MM.1S (cell line): ENCODE measurements at regions not wholly inside any gene's neighbourhood (a gene's known extent, or its start where the extent isn't known, plus 50 kb on each side); places are given as distances from the start of the nearest gene placed in this dataset.

Source experiments
- DNase-seq: peaks from one replicate; pipeline ENCODE4 v3.0.0-alpha.2; 2015
- H2AFZ ChIP-seq: fragments of 300-600 bp; sonication (generic); 2 replicates; pipeline ENCODE4 v1.6.0; 2016; ENCODE audit warnings: antibody characterized with exemption, low read length
- H3F3A ChIP-seq: fragments of 300-600 bp; sonication (generic); 2 replicates; pipeline ENCODE4 v1.6.1; 2016; ENCODE audit warnings: mild to moderate bottlenecking, antibody characterized with exemption, low read length, moderate library complexity, mixed read lengths; ENCODE audit not compliant: insufficient read depth
- H3K27ac ChIP-seq: fragments of 300-600 bp; sonication (generic); 2 replicates; pipeline ENCODE4 v1.5.1; 2016; ENCODE audit warnings: mild to moderate bottlenecking, low read length
- H3K27me3 ChIP-seq: fragments of 300-600 bp; sonication (generic); replicated peaks from 2 replicates; pipeline ENCODE4 v1.6.0; 2016; ENCODE audit warnings: low read length; ENCODE audit not compliant: insufficient read depth
- H3K36me3 ChIP-seq: fragments of 300-600 bp; sonication (generic); replicated peaks from 2 replicates; pipeline ENCODE4 v1.6.1; 2016; ENCODE audit warnings: mild to moderate bottlenecking, low read length, mixed read lengths; ENCODE audit not compliant: insufficient read depth
- H3K4me1 ChIP-seq: fragments of 300-600 bp; sonication (generic); 2 replicates; pipeline ENCODE4 v1.6.1; 2016; ENCODE audit warnings: low read length, mixed read lengths
- H3K4me2 ChIP-seq: fragments of 300-600 bp; sonication (generic); 2 replicates; pipeline ENCODE4 v1.6.0; 2016; ENCODE audit warnings: low read depth, low read length
- H3K4me3 ChIP-seq: fragments of 300-600 bp; sonication (generic); 2 replicates; pipeline ENCODE4 v1.5.1; 2016; ENCODE audit warnings: low read length, mixed read lengths
- H3K79me2 ChIP-seq: fragments of 300-600 bp; sonication (generic); 2 replicates; pipeline ENCODE4 v1.6.1; 2016; ENCODE audit warnings: mixed run types, low read length, mixed read lengths
- H3K9ac ChIP-seq: fragments of 300-600 bp; sonication (generic); 2 replicates; pipeline ENCODE4 v1.6.1; 2016; ENCODE audit warnings: low read length, mixed read lengths
- H3K9me2 ChIP-seq: fragments of 300-600 bp; sonication (generic); replicated peaks from 2 replicates; pipeline ENCODE4 v1.6.1; 2016; ENCODE audit warnings: mild to moderate bottlenecking, low read length, mixed read lengths; ENCODE audit not compliant: insufficient read depth
- H3K9me3 ChIP-seq: fragments of 300-600 bp; sonication (generic); replicated peaks from 2 replicates; pipeline ENCODE4 v1.6.1; 2016; ENCODE audit warnings: mild to moderate bottlenecking, low read length, mixed read lengths; ENCODE audit not compliant: insufficient read depth
- H4K20me1 ChIP-seq: fragments of 300-600 bp; sonication (generic); 2 replicates; pipeline ENCODE4 v1.6.1; 2016; ENCODE audit warnings: mild to moderate bottlenecking, low read length, moderate library complexity, mixed read lengths; ENCODE audit not compliant: insufficient read depth
- EZH2 ChIP-seq: fragments of 300-600 bp; sonication (generic); optimal IDR thresholded peaks from 2 replicates; pipeline ENCODE3; 2017; ENCODE audit warnings: low read depth, mild to moderate bottlenecking, antibody characterized with exemption, low read length, mixed read lengths
- EZH2phosphoT487 ChIP-seq: fragments of 300-600 bp; sonication (generic); IDR thresholded peaks from 2 replicates; pipeline ENCODE4 v1.6.1; 2018; ENCODE audit warnings: antibody characterized with exemption, low read length
- TF ChIP-seq, protein P1 (sequence below): fragments of 300-600 bp; sonication (generic); IDR thresholded peaks from 2 replicates; pipeline ENCODE4 v1.5.1; 2016; ENCODE audit warnings: antibody characterized with exemption, low read length, mixed read lengths

DNA sequence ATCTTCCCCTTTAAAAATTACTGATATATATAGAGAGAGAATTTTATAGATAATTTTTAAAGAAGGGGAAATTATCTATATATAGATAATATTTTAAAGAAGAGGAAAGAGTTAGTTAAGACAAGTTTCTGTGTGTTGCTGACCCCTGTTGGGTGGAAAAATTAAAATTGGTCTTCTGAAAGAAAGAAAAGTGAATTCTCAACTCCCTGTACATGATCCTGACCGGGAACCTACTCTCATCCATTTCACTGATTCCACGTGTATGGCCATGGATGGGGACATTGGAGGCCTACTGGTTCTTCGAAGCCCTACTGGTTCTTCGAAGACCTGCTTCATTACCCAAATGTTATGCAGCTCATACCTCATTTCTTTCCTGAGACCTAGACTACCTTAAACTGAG, 53.0 kb upstream of the TCF21 start:
- DNase-seq, result no peak
- TF ChIP-seq EZH2phosphoT487 (no peak), EZH2 (no peak)
- TF ChIP-seq, protein P1, sequence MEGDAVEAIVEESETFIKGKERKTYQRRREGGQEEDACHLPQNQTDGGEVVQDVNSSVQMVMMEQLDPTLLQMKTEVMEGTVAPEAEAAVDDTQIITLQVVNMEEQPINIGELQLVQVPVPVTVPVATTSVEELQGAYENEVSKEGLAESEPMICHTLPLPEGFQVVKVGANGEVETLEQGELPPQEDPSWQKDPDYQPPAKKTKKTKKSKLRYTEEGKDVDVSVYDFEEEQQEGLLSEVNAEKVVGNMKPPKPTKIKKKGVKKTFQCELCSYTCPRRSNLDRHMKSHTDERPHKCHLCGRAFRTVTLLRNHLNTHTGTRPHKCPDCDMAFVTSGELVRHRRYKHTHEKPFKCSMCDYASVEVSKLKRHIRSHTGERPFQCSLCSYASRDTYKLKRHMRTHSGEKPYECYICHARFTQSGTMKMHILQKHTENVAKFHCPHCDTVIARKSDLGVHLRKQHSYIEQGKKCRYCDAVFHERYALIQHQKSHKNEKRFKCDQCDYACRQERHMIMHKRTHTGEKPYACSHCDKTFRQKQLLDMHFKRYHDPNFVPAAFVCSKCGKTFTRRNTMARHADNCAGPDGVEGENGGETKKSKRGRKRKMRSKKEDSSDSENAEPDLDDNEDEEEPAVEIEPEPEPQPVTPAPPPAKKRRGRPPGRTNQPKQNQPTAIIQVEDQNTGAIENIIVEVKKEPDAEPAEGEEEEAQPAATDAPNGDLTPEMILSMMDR, result no peak
- H3K9me2 ChIP-seq, result no peaks in the 10 kb centered on the region
- H3K36me3 ChIP-seq, result no peaks in the 10 kb centered on the region
- no peaks in the 10 kb centered on the region for H3F3A ChIP-seq
- H3K9ac ChIP-seq, result no peak overlapping the region
- H2AFZ ChIP-seq, result no peak overlapping the region
- no peaks in the 10 kb centered on the region for H3K27me3 ChIP-seq
- H3K4me2 ChIP-seq, result no peak overlapping the region
- H3K79me2 ChIP-seq, result no peaks in the 10 kb centered on the region
- H3K27ac ChIP-seq, result no peak overlapping the region
- no peak overlapping the region for H3K4me3 ChIP-seq
- no peaks in the 10 kb centered on the region for H3K9me3 ChIP-seq
- H3K4me1 ChIP-seq, result no peaks in the 10 kb centered on the region
- no peaks in the 10 kb centered on the region for H4K20me1 ChIP-seq

DNA sequence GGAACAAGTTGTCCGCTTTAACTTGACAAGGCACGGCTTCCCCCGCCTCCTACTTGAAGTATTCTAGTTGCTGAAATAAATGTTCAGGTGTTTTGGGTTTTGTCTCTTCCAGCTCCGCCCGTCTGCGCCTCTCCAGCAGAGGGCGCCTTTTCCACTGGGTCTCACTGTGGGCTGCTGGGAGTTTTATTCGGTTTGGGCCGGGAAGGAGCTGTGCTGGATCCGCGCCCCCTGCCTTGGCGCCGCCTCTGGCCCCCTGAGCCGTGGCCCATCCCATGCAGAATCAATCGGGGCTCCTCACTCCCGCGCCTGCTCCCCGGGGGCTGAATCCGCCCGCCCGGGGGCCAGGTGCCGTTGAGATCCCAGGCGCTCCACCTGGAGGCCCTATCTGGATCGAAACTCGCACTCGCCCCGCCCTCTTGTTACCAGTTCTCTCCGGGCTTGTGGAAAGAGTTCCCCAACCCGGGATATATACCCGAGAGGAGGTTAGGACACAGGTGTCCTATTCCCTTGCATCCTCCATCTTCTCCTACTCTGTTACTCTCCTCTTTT, 51.0 kb upstream of the TCF21 start:
- no peak for TF ChIP-seq EZH2phosphoT487
- TF ChIP-seq, protein P1, result peak; percentile 94
- TF ChIP-seq EZH2, result no peak
- no peaks in the 10 kb centered on the region for H3K9me2 ChIP-seq
- H3K9ac ChIP-seq, result peak overlapping the region; percentile 60; the same call in 1 of the 2 replicates
- H3F3A ChIP-seq, result no peaks in the 10 kb centered on the region
- DNase-seq, result peak; percentile 80
- no peaks in the 10 kb centered on the region for H4K20me1 ChIP-seq
- peak overlapping the region; percentile 74 for H3K4me3 ChIP-seq
- no peak overlapping the region for H3K27ac ChIP-seq
- H2AFZ ChIP-seq, result peak overlapping the region; percentile 80
- H3K36me3 ChIP-seq, result no peaks in the 10 kb centered on the region
- H3K4me1 ChIP-seq, result no peaks in the 10 kb centered on the region
- no peaks in the 10 kb centered on the region for H3K27me3 ChIP-seq
- H3K9me3 ChIP-seq, result no peaks in the 10 kb centered on the region
- peak overlapping the region; percentile 52 for H3K4me2 ChIP-seq
- H3K79me2 ChIP-seq, result no peaks in the 10 kb centered on the region
